ENCODE measurements at regions not wholly inside any gene's neighbourhood (a gene's known extent, or its start where the extent isn't known, plus 50 kb on each side); places are given as distances from the start of the nearest gene placed in this dataset.

GRCh38 chr4:187814737-187815465 lies 180.7 kb upstream of the ZFP42 start:
- H3K9me3 ChIP-seq, result no peaks in the 10 kb centered on the region
- intact Hi-C loops (cut with DNase I; ENCODE audit: low total_unique reads) (loop anchor here (5.0 kb wide), 1 partner anchor 198 kb away; no protein-coding TSS in a partner anchor), in situ Hi-C loops (cut with MboI; ENCODE audit: low pct_ligation_motif_present in 1 of 4, low pct_unique_long_range_greater_than_20kb in 1 of 4, low sequenced_read_pairs in 3 of 4) (no loop called here)
- no peak for DNase-seq
- H3K27me3 ChIP-seq, result no peaks in the 10 kb centered on the region
- peak overlapping the region in 3 of 4 donors; percentile 38 to 55 (median 42) for H3K27ac ChIP-seq
- H3K4me3 ChIP-seq, result peak overlapping the region in 3 of 4 donors; percentile 16 to 36 (median 17)
- no peaks in the 10 kb centered on the region for H3K4me1 ChIP-seq
- 78 to 85% methylated on average over 17 to 28 of the region's 28 CpGs for WGBS, 2 donors (ENCODE audit: low coverage in 1 of 2)
- no peak for TF ChIP-seq POLR2AphosphoS5 (IDR thresholded peaks at IDR 0.05)
- TF ChIP-seq EP300 (IDR thresholded peaks at IDR 0.05; ENCODE audit: low read depth), result no peak
- no peak for TF ChIP-seq CTCF (IDR thresholded peaks at IDR 0.05)
- no peaks in the 10 kb centered on the region for H3K36me3 ChIP-seq

- 29 to 74% methylated on average over 4 to 8 of the region's 8 CpGs for WGBS, 2 donors (ENCODE audit: low coverage in 1 of 2)
- H3K36me3 ChIP-seq, result no peaks in the 10 kb centered on the region
- intact Hi-C loops (cut with DNase I; ENCODE audit: low total_unique reads), result no loop called here
- H3K4me3 ChIP-seq, result no peak overlapping the region
- H3K9me3 ChIP-seq, result no peaks in the 10 kb centered on the region
- TF ChIP-seq POLR2A (IDR thresholded peaks at IDR 0.05) (no peak), CTCF (IDR thresholded peaks at IDR 0.05) (no peak), EP300 (IDR thresholded peaks at IDR 0.05; ENCODE audit: low read depth) (no peak), POLR2AphosphoS5 (IDR thresholded peaks at IDR 0.05) (no peak)
- H3K27ac ChIP-seq, result no peak overlapping the region
- in situ Hi-C loops (cut with MboI; ENCODE audit: low pct_ligation_motif_present in 1 of 4, low pct_unique_long_range_greater_than_20kb in 1 of 4, low sequenced_read_pairs in 3 of 4), result no loop called here
- no peaks in the 10 kb centered on the region for H3K27me3 ChIP-seq
- no peaks in the 10 kb centered on the region for H3K4me1 ChIP-seq
- DNase-seq, result no peak
These were observed 168.8 kb upstream of the ZFP42 start for GRCh38 chr4:187826725-187827124.

GRCh38 chr4:187827631-187828030 lies 167.9 kb upstream of the ZFP42 start:
- intact Hi-C loops (cut with DNase I; ENCODE audit: low total_unique reads), result no loop called here
- H3K9me3 ChIP-seq, result no peaks in the 10 kb centered on the region
- in situ Hi-C loops (cut with MboI; ENCODE audit: low pct_ligation_motif_present in 1 of 4, low pct_unique_long_range_greater_than_20kb in 1 of 4, low sequenced_read_pairs in 3 of 4), result no loop called here
- no peaks in the 10 kb centered on the region for H3K36me3 ChIP-seq
- H3K4me3 ChIP-seq, result no peak overlapping the region
- TF ChIP-seq POLR2AphosphoS5 (IDR thresholded peaks at IDR 0.05) (no peak), CTCF (IDR thresholded peaks at IDR 0.05) (no peak), POLR2A (IDR thresholded peaks at IDR 0.05) (no peak), EP300 (IDR thresholded peaks at IDR 0.05; ENCODE audit: low read depth) (no peak)
- 75 to 88% methylated on average over 6 of the region's 6 CpGs for WGBS, 2 donors (ENCODE audit: low coverage in 1 of 2)
- no peaks in the 10 kb centered on the region for H3K4me1 ChIP-seq
- DNase-seq, result no peak
- H3K27me3 ChIP-seq, result no peaks in the 10 kb centered on the region
- no peak overlapping the region for H3K27ac ChIP-seq

GRCh38 chr4:187839765-187840164 lies 155.8 kb upstream of the ZFP42 start:
- in situ Hi-C loops (cut with MboI; ENCODE audit: low pct_ligation_motif_present in 1 of 4, low pct_unique_long_range_greater_than_20kb in 1 of 4, low sequenced_read_pairs in 3 of 4), result no loop called here
- TF ChIP-seq POLR2A (IDR thresholded peaks at IDR 0.05) (no peak), CTCF (IDR thresholded peaks at IDR 0.05) (no peak), EP300 (IDR thresholded peaks at IDR 0.05; ENCODE audit: low read depth) (no peak), POLR2AphosphoS5 (IDR thresholded peaks at IDR 0.05) (no peak)
- H3K4me3 ChIP-seq, result no peak overlapping the region
- no peaks in the 10 kb centered on the region for H3K9me3 ChIP-seq
- intact Hi-C loops (cut with DNase I; ENCODE audit: low total_unique reads), result no loop called here
- H3K27me3 ChIP-seq, result no peaks in the 10 kb centered on the region
- no peak for DNase-seq
- no peaks in the 10 kb centered on the region for H3K36me3 ChIP-seq
- no peaks in the 10 kb centered on the region for H3K4me1 ChIP-seq
- H3K27ac ChIP-seq, result no peak overlapping the region

Measured in transverse colon (tissue), 4 donors.